IMR-90 (cell line): ENCODE measurements at regions not wholly inside any gene's neighbourhood (a gene's known extent, or its start where the extent isn't known, plus 50 kb on each side); places are given as distances from the start of the nearest gene placed in this dataset.

Experiments used
- ATAC-seq: fragments of 200-7000 bp; cut with Tn5 transposase; 2 replicates; pipeline ENCODE4 v1.9.1; 2020; ENCODE audit warnings: low read depth, mild to moderate bottlenecking, moderate library complexity
- BruUV-seq: library from RNA; stranded (reverse); fragments of 400-500 nt; replicated peaks from 2 replicates; lab custom pipeline; 2021; lab: Mats Ljungman, UMichigan
- CTCF ChIA-PET: fragments of 300-600 bp; formaldehyde crosslinking; extraction: SDS; loops from one replicate; lab custom pipeline; 2021; ENCODE audit warnings: antibody characterized with exemption; lab: Yijun Ruan, JAX
- POLR2A ChIA-PET: fragments of 300-600 bp; sonication (Branson Sonifier 250); formaldehyde crosslinking; loops from one replicate; lab custom pipeline; 2022; ENCODE audit warnings: antibody characterized with exemption; ENCODE audit not compliant: unreplicated experiment; lab: Charles Lee
- DNase-seq: peaks from one replicate; pipeline ENCODE4 v3.0.0; 2013
- H2AFZ ChIP-seq: replicated peaks from 2 replicates; pipeline ENCODE3; 2013; ENCODE audit warnings: low read length, mild to moderate bottlenecking; ENCODE audit not compliant: poor library complexity
- H2AK5ac ChIP-seq: 2 replicates; pipeline ENCODE4 v1.6.1; 2013; ENCODE audit warnings: low read depth, low read length, inconsistent platforms
- H2AK9ac ChIP-seq: replicated peaks from 2 replicates; pipeline ENCODE3; 2013; ENCODE audit warnings: mild to moderate bottlenecking, low read depth, low read length, moderate library complexity; ENCODE audit not compliant: poor library complexity
- H2BK120ac ChIP-seq: 2 replicates; pipeline ENCODE4 v1.6.1; 2013; ENCODE audit warnings: low read depth, low read length, inconsistent platforms
- H2BK15ac ChIP-seq: 3 replicates; pipeline ENCODE4 v1.6.1; 2013; ENCODE audit warnings: low read depth, low read length, inconsistent platforms
- H2BK20ac ChIP-seq: 2 replicates; pipeline ENCODE4 v1.6.1; 2013; ENCODE audit warnings: low read depth, mild to moderate bottlenecking, inconsistent platforms, low read length, moderate library complexity
- H2BK5ac ChIP-seq: 2 replicates; pipeline ENCODE4 v1.6.1; 2013; ENCODE audit warnings: mild to moderate bottlenecking, low read depth, low read length, inconsistent platforms; ENCODE audit not compliant: poor library complexity, severe bottlenecking
- H3K14ac ChIP-seq: replicated peaks from 2 replicates; pipeline ENCODE4 v1.6.1; 2013; ENCODE audit warnings: low read depth, low read length, inconsistent platforms
- H3K18ac ChIP-seq: 2 replicates; pipeline ENCODE4 v1.6.1; 2013; ENCODE audit warnings: low read depth, low read length, control low read depth
- H3K23ac ChIP-seq: 2 replicates; pipeline ENCODE4 v1.6.1; 2013; ENCODE audit warnings: low read depth, low read length, inconsistent platforms
- H3K27ac ChIP-seq: 2 replicates; pipeline ENCODE4 v1.5.1; 2013; ENCODE audit warnings: mild to moderate bottlenecking, control low read depth, low read length; ENCODE audit not compliant: insufficient read depth
- H3K27me3 ChIP-seq: 2 replicates; pipeline ENCODE4 v1.6.1; 2013; ENCODE audit warnings: low read length; ENCODE audit not compliant: control insufficient read depth, insufficient read depth
- H3K36me3 ChIP-seq: 2 replicates; pipeline ENCODE4 v1.6.1; 2013; ENCODE audit warnings: low read length, mixed read lengths; ENCODE audit not compliant: control insufficient read depth, insufficient read depth
- H3K4ac ChIP-seq: 2 replicates; pipeline ENCODE4 v1.6.1; 2013; ENCODE audit warnings: low read depth, low read length, inconsistent platforms
- H3K4me1 ChIP-seq: 2 replicates; pipeline ENCODE4 v1.6.1; 2013; ENCODE audit warnings: low read length, mixed read lengths; ENCODE audit not compliant: control insufficient read depth, insufficient read depth
- H3K4me2 ChIP-seq: 2 replicates; pipeline ENCODE4 v1.6.1; 2013; ENCODE audit warnings: low read depth, mild to moderate bottlenecking, control low read depth, low read length, moderate library complexity
- H3K4me3 ChIP-seq: 2 replicates; pipeline ENCODE4 v1.5.1; 2013; ENCODE audit warnings: low read depth, mild to moderate bottlenecking, control low read depth, low read length, moderate library complexity; ENCODE audit not compliant: insufficient read depth
- H3K56ac ChIP-seq: 2 replicates; pipeline ENCODE4 v1.6.1; 2013; ENCODE audit warnings: low read length, inconsistent platforms; ENCODE audit not compliant: insufficient read depth; ENCODE audit errors: extremely low read depth
- H3K79me1 ChIP-seq, 2 experiments: 2 replicates each; pipeline ENCODE4 v1.6.1; 2013; ENCODE audit warnings: low read length in 2 of 2, inconsistent platforms in 1 of 2, low read depth in 1 of 2
- H3K9ac ChIP-seq: 2 replicates; pipeline ENCODE4 v1.6.1; 2013; ENCODE audit warnings: low read depth, low read length, control low read depth
- H3K9me1 ChIP-seq: 2 replicates; pipeline ENCODE4 v1.6.1; 2013; ENCODE audit warnings: low read length, inconsistent platforms; ENCODE audit not compliant: insufficient read depth
- H3K9me3 ChIP-seq: 2 replicates; pipeline ENCODE4 v1.6.1; 2013; ENCODE audit warnings: low read length; ENCODE audit not compliant: control insufficient read depth, insufficient read depth
- H4K20me1 ChIP-seq: 2 replicates; pipeline ENCODE4 v1.6.1; 2013; ENCODE audit warnings: low read length, inconsistent platforms; ENCODE audit not compliant: insufficient read depth
- H4K5ac ChIP-seq: 2 replicates; pipeline ENCODE4 v1.6.1; 2013; ENCODE audit warnings: mild to moderate bottlenecking, low read depth, low read length, control low read depth
- H4K8ac ChIP-seq, 2 experiments: 2 replicates each; pipeline ENCODE4 v1.6.1; 2013; ENCODE audit warnings: low read depth in 2 of 2, low read length in 2 of 2, control low read depth in 1 of 2, inconsistent platforms in 1 of 2
- H4K91ac ChIP-seq: 2 replicates; pipeline ENCODE4 v1.6.1; 2013; ENCODE audit warnings: low read depth, low read length, inconsistent platforms; ENCODE audit not compliant: insufficient read depth
- BHLHE40 ChIP-seq: fragments of 150-350 bp; IDR thresholded peaks from 2 replicates; pipeline ENCODE4 v1.6.1; 2016; ENCODE audit warnings: mild to moderate bottlenecking, low read depth, low read length
- CEBPB ChIP-seq: IDR thresholded peaks from 2 replicates; pipeline ENCODE4 v1.6.1; 2012; ENCODE audit warnings: low read depth, low read length, improper control_type of control experiment
- CHD1 ChIP-seq: IDR thresholded peaks from 2 replicates; pipeline ENCODE4 v1.6.1; 2012; ENCODE audit warnings: low read depth, low read length, improper control_type of control experiment
- CTCF ChIP-seq: conservative IDR thresholded peaks from 2 replicates; pipeline ENCODE4 v1.5.1; 2012; ENCODE audit warnings: mild to moderate bottlenecking, low read depth, low read length, improper control_type of control experiment
- ELK1 ChIP-seq: fragments of 150-350 bp; IDR thresholded peaks from 2 replicates; pipeline ENCODE4 v1.6.1; 2016; ENCODE audit warnings: low read depth, mild to moderate bottlenecking, low read length, moderate library complexity, borderline replicate concordance
- FOS ChIP-seq: fragments of 150-350 bp; IDR thresholded peaks from 2 replicates; pipeline ENCODE4 v1.6.1; 2016; ENCODE audit warnings: low read depth, low read length
- MAFK ChIP-seq: IDR thresholded peaks from 2 replicates; pipeline ENCODE4 v1.6.1; 2012; ENCODE audit warnings: low read depth, low read length, improper control_type of control experiment
- MAZ ChIP-seq: IDR thresholded peaks from 2 replicates; pipeline ENCODE4 v1.6.1; 2012; ENCODE audit warnings: low read depth, mild to moderate bottlenecking, low read length, improper control_type of control experiment, moderate library complexity, borderline replicate concordance
- MXI1 ChIP-seq: IDR thresholded peaks from 2 replicates; pipeline ENCODE4 v1.6.1; 2012; ENCODE audit warnings: low read depth, mild to moderate bottlenecking, low read length, moderate library complexity, borderline replicate concordance
- NFE2L2 ChIP-seq: fragments of 150-350 bp; IDR thresholded peaks from 2 replicates; pipeline ENCODE4 v1.6.1; 2016; ENCODE audit warnings: low read depth, mild to moderate bottlenecking, low read length
- POLR2A ChIP-seq: IDR thresholded peaks from 2 replicates; pipeline ENCODE4 v1.6.1; 2012; ENCODE audit warnings: mild to moderate bottlenecking, low read depth, low read length
- RAD21 ChIP-seq: IDR thresholded peaks from 2 replicates; pipeline ENCODE4 v1.6.1; 2012; ENCODE audit warnings: low read length, improper control_type of control experiment
- RCOR1 ChIP-seq: IDR thresholded peaks from 2 replicates; pipeline ENCODE4 v1.6.1; 2012; ENCODE audit warnings: mild to moderate bottlenecking, low read length, improper control_type of control experiment; ENCODE audit not compliant: insufficient replicate concordance
- RFX5 ChIP-seq: IDR thresholded peaks from 2 replicates; pipeline ENCODE4 v1.8.0; 2012; ENCODE audit warnings: low read depth, mild to moderate bottlenecking, low read length, moderate library complexity
- SMC3 ChIP-seq: fragments of 150-350 bp; IDR thresholded peaks from 2 replicates; pipeline ENCODE4 v1.6.1; 2016; ENCODE audit warnings: low read depth, mild to moderate bottlenecking, antibody characterized with exemption, low read length, moderate library complexity
- WGBS, 2 experiments: methylation state at CpG; one replicate each; pipeline versions ENCODE4 v1.1.5 to v1.1.7; 2013; ENCODE audit warnings: missing lambda C conversion rate in 2 of 2; ENCODE audit not compliant: insufficient read length in 1 of 2; ENCODE audit errors: extremely low coverage in 2 of 2; 5-methylcytosine and 5-hydroxymethylcytosine counted together
- dilution Hi-C: fragments of 300-500 bp; cut with HindIII; formaldehyde crosslinking; loops from one replicate; pipeline ENCODE4 v1.14.3; 2018; ENCODE audit warnings: low sequenced_read_pairs; ENCODE audit not compliant: unreplicated experiment
- in situ Hi-C: fragments of 300-500 bp; cut with MboI; formaldehyde crosslinking; loops from 3 replicates; pipeline ENCODE4 v1.14.3; 2019; ENCODE audit warnings: low sequenced_read_pairs, inconsistent platforms, mixed read lengths
- intact Hi-C: fragments of 100-400 bp; cut with micrococcal nuclease; formaldehyde crosslinking; loops from 2 replicates; pipeline ENCODE4 v1.10.0; 2022
- TF ChIP-seq, protein P1 (sequence below): fragments of 150-350 bp; IDR thresholded peaks from 2 replicates; pipeline ENCODE4 v1.6.1; 2017; ENCODE audit warnings: mild to moderate bottlenecking, antibody characterized with exemption, low read length, low read depth

DNA sequence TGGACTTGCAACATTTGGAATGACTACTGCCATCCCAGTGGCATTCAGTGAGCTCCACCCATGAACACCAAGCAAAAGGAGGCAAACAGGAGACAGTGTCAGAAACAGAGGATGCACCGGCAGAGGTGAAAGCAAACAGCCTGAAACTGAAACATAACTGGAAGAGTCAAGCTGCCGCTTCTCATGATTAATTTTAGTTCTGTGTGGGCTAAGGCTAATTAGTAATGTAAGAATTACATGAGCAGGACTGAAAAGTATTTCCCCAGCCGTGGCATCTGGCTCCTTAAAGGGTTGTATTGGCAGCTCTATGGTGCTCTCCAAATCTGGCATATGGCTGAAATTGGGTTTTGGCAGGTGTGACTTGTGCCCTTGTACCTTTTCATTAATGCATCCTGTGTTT lies 1108.1 kb downstream of the TSN start:
- Histone ChIP-seq H3K9me1 (no peaks in the 10 kb centered on the region), H3K18ac (no peak overlapping the region), H3K4me2 (no peak overlapping the region), H3K79me1 (no peaks in the 10 kb centered on the region), H3K4ac (no peak overlapping the region), H4K5ac (no peak overlapping the region), H2BK15ac (no peak overlapping the region), H2BK20ac (no peak overlapping the region), H3K4me1 (no peaks in the 10 kb centered on the region), H2BK5ac (no peak overlapping the region), H4K8ac (no peak overlapping the region), H3K23ac (no peak overlapping the region), H2BK120ac (no peak overlapping the region), H3K27me3 (no peaks in the 10 kb centered on the region), H3K56ac (no peak overlapping the region), H4K91ac (no peak overlapping the region), H4K20me1 (no peaks in the 10 kb centered on the region), H3K14ac (no peak overlapping the region), H3K9me3 (peaks cover 15% of the 10 kb centered on the region), H3K9ac (no peak overlapping the region), H3K36me3 (no peaks in the 10 kb centered on the region), H3K27ac (no peak overlapping the region), H2AFZ (no peak overlapping the region), H2AK9ac (no peak overlapping the region), H3K4me3 (no peak overlapping the region), H2AK5ac (no peak overlapping the region)
- ATAC-seq (no peak), DNase-seq (no peak)
- dilution Hi-C loops, result no loop called here
- intact Hi-C loops, result no loop called here
- 29% methylated on average over 1 of the region's 3 CpGs; no CpG with 5 or more reads in 1 of the 2 experiments for WGBS, 2 experiments
- ChIA-PET CTCF (no interaction called here), POLR2A (no interaction called here)
- in situ Hi-C loops, result no loop called here
- TF ChIP-seq, protein P1, sequence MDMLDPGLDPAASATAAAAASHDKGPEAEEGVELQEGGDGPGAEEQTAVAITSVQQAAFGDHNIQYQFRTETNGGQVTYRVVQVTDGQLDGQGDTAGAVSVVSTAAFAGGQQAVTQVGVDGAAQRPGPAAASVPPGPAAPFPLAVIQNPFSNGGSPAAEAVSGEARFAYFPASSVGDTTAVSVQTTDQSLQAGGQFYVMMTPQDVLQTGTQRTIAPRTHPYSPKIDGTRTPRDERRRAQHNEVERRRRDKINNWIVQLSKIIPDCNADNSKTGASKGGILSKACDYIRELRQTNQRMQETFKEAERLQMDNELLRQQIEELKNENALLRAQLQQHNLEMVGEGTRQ, result no peak
- TF ChIP-seq MAZ (no peak), BHLHE40 (no peak), RFX5 (no peak), ELK1 (no peak), SMC3 (no peak), RAD21 (no peak), RCOR1 (no peak), CTCF (no peak), MXI1 (no peak), CEBPB (no peak), POLR2A (no peak), CHD1 (no peak), FOS (no peak), NFE2L2 (no peak), MAFK (no peak)
- BruUV-seq, result no TSS peak
